ENCODE measurements at regions not wholly inside any gene's neighbourhood (a gene's known extent, or its start where the extent isn't known, plus 50 kb on each side); places are given as distances from the start of the nearest gene placed in this dataset.
A peak's percentile ranks its signal among the peaks of the same experiment; 100 is the strongest.

DNA sequence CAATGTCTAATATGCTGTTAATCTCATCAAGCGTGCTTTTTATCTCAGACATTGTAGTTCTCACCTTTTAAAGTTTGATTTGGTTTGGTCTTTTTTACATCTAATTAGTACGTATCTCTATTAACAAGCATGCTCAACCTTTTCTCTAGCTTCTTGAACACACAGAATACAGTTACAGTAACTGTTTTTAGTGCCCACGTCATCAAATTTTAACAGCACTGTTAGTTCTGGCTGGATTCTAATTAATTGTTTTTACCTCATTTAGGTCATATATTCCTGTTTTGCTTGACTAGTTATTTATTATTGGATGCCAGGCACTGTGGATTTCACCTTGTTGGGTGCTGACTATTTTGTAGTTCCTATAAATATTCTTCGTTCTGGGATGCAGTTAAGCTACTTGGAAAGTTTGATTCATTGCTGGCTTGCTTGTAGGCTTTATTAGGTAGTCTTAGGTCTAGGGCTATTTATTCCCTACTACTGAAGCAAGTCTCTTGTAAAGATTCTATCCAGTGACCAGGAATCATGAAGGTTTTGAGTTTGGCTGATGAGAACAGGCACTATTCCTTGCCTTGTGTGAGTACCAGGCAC is 263.0 kb downstream of the ETAA1 start:
- DNase-seq = no peak

DNA sequence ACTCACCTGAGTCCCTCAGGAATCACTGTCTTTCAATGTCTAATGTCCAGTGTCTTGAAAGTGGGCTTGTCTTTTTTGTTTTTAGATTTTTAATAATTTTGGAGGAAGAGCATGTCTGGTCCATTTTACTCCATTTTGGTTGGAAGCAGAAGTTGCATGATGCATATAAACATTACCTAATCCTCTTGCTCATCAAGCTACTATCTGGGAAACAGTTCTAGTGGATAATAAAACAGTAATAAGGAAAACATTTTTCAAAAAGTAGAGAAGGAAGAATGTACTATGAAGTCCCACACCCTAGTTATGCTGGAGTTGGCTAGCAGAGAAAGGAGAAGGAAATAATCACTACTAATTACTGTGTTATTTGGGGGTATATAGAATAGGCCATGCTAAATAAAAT is 263.7 kb downstream of the ETAA1 start:
- DNase-seq = no peak

- DNase-seq = no peak
These were observed 265.1 kb downstream of the ETAA1 start for GRCh38 chr2:67662222-67662621.

- DNase-seq = no peak
These were observed 266.6 kb downstream of the ETAA1 start for GRCh38 chr2:67663776-67664175.

- peak in 1 of 3 experiments; percentile 56 for DNase-seq
These were observed 269.4 kb downstream of the ETAA1 start for GRCh38 chr2:67666386-67667053.

DNA sequence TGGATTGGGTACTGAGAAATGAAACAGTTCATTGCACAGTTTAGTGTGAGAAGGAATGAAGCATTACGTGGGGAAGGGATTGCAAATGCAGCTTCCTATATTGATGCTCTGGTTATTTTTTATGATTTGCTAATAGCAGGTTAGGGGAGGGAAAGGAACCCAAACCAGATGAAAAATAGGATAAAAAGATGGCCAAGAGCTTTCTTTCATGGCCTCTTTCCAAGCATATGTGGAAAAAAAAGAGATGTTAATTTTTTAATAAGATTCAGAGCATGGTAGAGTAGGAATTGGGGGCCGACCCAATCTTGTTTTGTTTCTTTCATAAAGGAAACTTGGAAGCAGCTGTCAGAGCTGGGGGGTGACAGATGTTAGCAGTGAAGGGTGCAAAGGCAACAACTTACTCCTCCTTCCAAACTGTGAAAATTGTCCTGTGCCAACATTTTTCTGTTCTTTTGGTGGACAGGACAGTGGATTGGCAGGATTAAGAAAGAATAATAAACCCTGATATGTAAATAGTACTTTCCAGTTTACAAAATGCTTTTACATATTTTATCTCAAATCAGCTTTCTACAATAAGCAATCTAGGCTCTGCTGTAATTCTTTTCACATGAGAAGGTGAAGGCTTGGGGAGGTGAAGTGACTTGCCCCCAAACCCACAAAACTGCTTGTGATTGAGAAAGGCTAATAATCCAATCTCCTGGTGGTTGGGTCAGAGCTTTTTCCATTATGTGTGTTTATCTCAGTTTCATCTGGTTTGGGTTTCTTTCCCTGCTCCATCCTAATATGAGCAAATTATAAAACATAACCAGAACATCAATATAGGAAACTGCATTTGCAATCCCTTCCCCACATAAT is 270.1 kb downstream of the ETAA1 start:
- no peak for DNase-seq

GRCh38 chr2:67668538-67668937 is 271.4 kb downstream of the ETAA1 start:
- no peak for DNase-seq

DNA sequence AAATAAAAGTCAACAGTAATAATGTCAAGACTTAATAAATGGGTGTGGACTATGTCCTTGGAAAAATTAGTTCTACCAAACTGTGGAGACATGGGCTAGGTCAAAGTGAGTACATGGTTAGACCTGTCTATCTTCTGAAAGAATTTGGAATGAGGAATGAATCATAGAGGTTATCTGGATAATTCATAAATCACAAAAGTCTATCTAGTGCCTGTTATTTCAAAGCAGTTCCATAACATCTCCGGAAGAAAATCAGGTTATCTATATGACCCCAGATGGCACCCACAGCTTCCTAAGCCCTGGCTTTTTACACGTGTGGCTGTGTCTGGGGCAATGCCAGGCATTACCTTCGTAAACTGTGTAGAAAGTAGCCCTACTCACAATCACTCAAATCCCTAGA is 272.0 kb downstream of the ETAA1 start:
- DNase-seq = no peak

- DNase-seq = no peak
These were observed 272.6 kb downstream of the ETAA1 start for GRCh38 chr2:67669766-67670165.

- DNase-seq = no peak
These were observed 273.6 kb downstream of the ETAA1 start for GRCh38 chr2:67670747-67671183.

GRCh38 chr2:67671464-67672450 is 274.6 kb downstream of the ETAA1 start:
- no peak for DNase-seq

- no peak for DNase-seq
These were observed 277.5 kb downstream of the ETAA1 start for GRCh38 chr2:67674668-67675067.

- DNase-seq = no peak
These were observed 287.9 kb downstream of the ETAA1 start for GRCh38 chr2:67684991-67685390.

DNA sequence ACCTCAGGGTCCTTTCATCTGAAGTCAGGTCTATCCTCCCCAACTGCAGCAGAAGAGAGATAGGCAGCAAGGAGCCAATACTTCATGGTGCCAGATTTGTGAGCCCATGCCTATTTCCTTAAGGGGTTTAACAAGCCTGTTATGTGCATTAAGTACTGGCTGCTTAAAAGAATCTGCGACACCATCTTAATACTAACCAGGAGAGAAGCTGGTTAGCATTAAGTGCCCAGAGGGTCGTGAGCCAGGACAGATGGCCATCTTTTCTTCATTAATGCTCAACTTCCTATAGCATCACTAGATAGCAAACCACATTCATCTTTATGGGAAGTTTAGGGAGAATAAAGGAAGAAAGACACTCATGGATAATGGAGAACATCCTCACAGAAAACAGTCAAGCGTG is 289.1 kb downstream of the ETAA1 start:
- no peak for DNase-seq

- no peak for DNase-seq
These were observed 292.1 kb downstream of the ETAA1 start for GRCh38 chr2:67689186-67689585.

GRCh38 chr2:67689651-67690050 is 292.5 kb downstream of the ETAA1 start:
- DNase-seq = no peak

DNA sequence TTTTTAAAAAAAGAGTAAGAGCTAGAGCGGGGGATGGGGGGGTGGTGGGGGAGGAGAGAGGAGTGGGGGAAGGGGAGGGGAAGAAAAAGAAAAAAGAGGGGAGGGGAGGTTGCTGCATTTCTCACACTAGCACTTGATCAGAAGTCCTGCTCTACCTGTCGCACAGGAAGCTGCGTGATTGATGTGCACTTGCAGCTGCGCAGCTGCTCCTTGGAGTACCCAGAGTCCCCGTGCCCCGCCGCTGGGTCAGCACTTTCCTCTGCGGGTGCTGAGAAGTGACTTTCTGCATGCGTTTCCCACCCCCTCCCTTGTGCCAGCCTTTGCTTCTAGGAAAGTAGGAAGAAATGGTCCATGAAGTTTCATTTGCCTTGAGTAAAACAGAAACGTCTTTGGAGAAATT is 297.3 kb downstream of the ETAA1 start:
- peak; percentile 70 to 89 (median 78) for DNase-seq

GRCh38 chr2:67701011-67701410 is 303.9 kb downstream of the ETAA1 start:
- no peak for DNase-seq

GRCh38 chr2:67702284-67702683 is 305.2 kb downstream of the ETAA1 start:
- no peak for DNase-seq

GRCh38 chr2:67702937-67703336 is 305.8 kb downstream of the ETAA1 start:
- DNase-seq = peak in 1 of 3 experiments; percentile 17

GRCh38 chr2:67706082-67706481 is 308.9 kb downstream of the ETAA1 start:
- DNase-seq = no peak

- DNase-seq = no peak
These were observed 310.8 kb downstream of the ETAA1 start for GRCh38 chr2:67707896-67708295.

DNA sequence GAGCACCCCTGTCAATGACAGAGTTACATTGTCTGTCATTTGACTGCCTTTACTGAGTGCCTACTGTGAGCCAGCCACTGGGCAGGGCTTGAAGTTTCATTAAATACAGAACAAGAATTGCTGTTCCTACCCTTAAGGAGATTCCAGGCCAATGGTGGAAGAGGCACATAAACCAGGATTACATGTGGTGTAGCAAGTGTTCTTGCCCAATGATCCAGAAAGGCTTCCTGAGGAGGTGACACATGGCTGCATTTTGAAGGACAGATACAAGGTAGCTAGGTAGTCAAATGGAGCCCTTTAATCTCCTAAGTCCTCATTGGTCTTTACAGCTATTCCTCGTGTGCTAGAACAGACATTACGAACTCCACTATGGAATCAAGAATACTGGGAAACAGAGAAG is 312.7 kb downstream of the ETAA1 start:
- DNase-seq = peak in 1 of 3 experiments; percentile 8

Data from NCI-H1417 (cell line).